SK-N-SH (cell line): ENCODE measurements at regions not wholly inside any gene's neighbourhood (a gene's known extent, or its start where the extent isn't known, plus 50 kb on each side); places are given as distances from the start of the nearest gene placed in this dataset.

Experiments used
- CTCF ChIA-PET: fragments of 300-600, 350-600 bp; formaldehyde crosslinking; extraction: SDS; loops from one replicate; lab custom pipeline; 2021; lab: Yijun Ruan, JAX
- POLR2A ChIA-PET: fragments of 350-600 bp; sonication (Branson Sonifier 250); formaldehyde crosslinking; extraction: SDS; loops from one replicate; lab custom pipeline; 2020; ENCODE audit warnings: antibody characterized with exemption, inconsistent platforms; lab: Yijun Ruan, JAX
- DNase-seq: peaks from one replicate; pipeline ENCODE4 v3.0.0; 2012
- H2AFZ ChIP-seq: fragments of 200-600 bp; sonication (generic); 2 replicates; pipeline ENCODE4 v1.8.1; 2016; ENCODE audit warnings: antibody characterized with exemption, mild to moderate bottlenecking, low read depth
- H3F3A ChIP-seq: fragments of 200-600 bp; sonication (generic); replicated peaks from 2 replicates; pipeline ENCODE3; 2016; ENCODE audit warnings: antibody characterized with exemption, mild to moderate bottlenecking; ENCODE audit not compliant: insufficient read depth
- H3K27ac ChIP-seq, 2 experiments: fragments of 200-500 bp in 1 of 2; fragments of 200-600 bp in 1 of 2; sonication (Bioruptor generic) in 1 of 2; sonication (generic), shearing (Covaris generic) in 1 of 2; 2 replicates each; pipeline versions ENCODE4 v1.5.1 to v1.6.1; 2014 to 2016; ENCODE audit warnings: low read depth in 2 of 2, inconsistent platforms in 1 of 2, low read length in 1 of 2, mild to moderate bottlenecking in 1 of 2, mixed read lengths in 1 of 2
- H3K27me3 ChIP-seq: fragments of 200-600 bp; sonication (generic), shearing (Covaris generic); 2 replicates; pipeline ENCODE4 v1.6.1; 2016; ENCODE audit warnings: mixed run types; ENCODE audit not compliant: insufficient read depth
- H3K36me3 ChIP-seq, 2 experiments: fragments of 200-500 bp in 1 of 2; fragments of 200-600 bp in 1 of 2; sonication (Bioruptor generic) in 1 of 2; sonication (generic) in 1 of 2; replicated peaks in 1 of 2; 2 replicates each; pipeline versions ENCODE3 to v1.5.1; 2014 to 2016; ENCODE audit warnings: low read length in 1 of 2, mild to moderate bottlenecking in 1 of 2; ENCODE audit not compliant: insufficient read depth in 2 of 2, control insufficient read depth in 1 of 2
- H3K4me1 ChIP-seq, 2 experiments: fragments of 200-500 bp in 1 of 2; fragments of 200-600 bp in 1 of 2; sonication (Bioruptor generic) in 1 of 2; sonication (generic), shearing (Covaris generic) in 1 of 2; 2 replicates each; pipeline versions ENCODE4 v1.5.1 to v1.6.1; 2014 to 2016; ENCODE audit warnings: low read depth in 1 of 2, low read length in 1 of 2, mixed run types in 1 of 2; ENCODE audit not compliant: insufficient read depth in 2 of 2, control insufficient read depth in 1 of 2
- H3K4me2 ChIP-seq: fragments of 200-600 bp; sonication (generic), shearing (Covaris generic); 2 replicates; pipeline ENCODE4 v1.6.1; 2017; ENCODE audit warnings: mixed run types
- H3K4me3 ChIP-seq, 2 experiments: fragments of 200-500 bp in 1 of 2; fragments of 200-600 bp in 1 of 2; sonication (Bioruptor generic) in 1 of 2; sonication (generic), shearing (Covaris generic) in 1 of 2; 2 replicates each; pipeline versions ENCODE4 v1.5.1 to v1.8.1; 2014 to 2016; ENCODE audit warnings: low read depth in 2 of 2, inconsistent platforms in 1 of 2, low read length in 1 of 2, mild to moderate bottlenecking in 1 of 2, mixed read lengths in 1 of 2, moderate library complexity in 1 of 2
- H3K79me2 ChIP-seq: fragments of 200-600 bp; sonication (generic); 2 replicates; pipeline ENCODE4 v1.8.1; 2017; ENCODE audit warnings: mild to moderate bottlenecking; ENCODE audit not compliant: insufficient read depth
- H3K9ac ChIP-seq: fragments of 200-600 bp; sonication (generic); 2 replicates; pipeline ENCODE4 v1.6.1; 2017; ENCODE audit warnings: mixed run types
- H3K9me2 ChIP-seq: fragments of 200-600 bp; sonication (generic); 2 replicates; pipeline ENCODE4 v1.6.1; 2017; ENCODE audit warnings: mixed run types
- H3K9me3 ChIP-seq: fragments of 200-600 bp; sonication (generic); 2 replicates; pipeline ENCODE4 v1.6.1; 2017; ENCODE audit warnings: mixed run types, mild to moderate bottlenecking, moderate library complexity
- H4K20me1 ChIP-seq: fragments of 200-600 bp; sonication (generic); 2 replicates; pipeline ENCODE4 v1.6.1; 2017; ENCODE audit warnings: mild to moderate bottlenecking, mixed run types; ENCODE audit not compliant: insufficient read depth
- CHD2 ChIP-seq: fragments of 150-350 bp; IDR thresholded peaks from 2 replicates; pipeline ENCODE4 v1.6.1; 2018; ENCODE audit warnings: low read length; ENCODE audit not compliant: partially characterized antibody
- FOSL2 ChIP-seq: IDR thresholded peaks from 2 replicates; pipeline ENCODE4 v1.4.0; 2012; ENCODE audit warnings: low read depth, mild to moderate bottlenecking, moderate library complexity, borderline replicate concordance
- MEF2A ChIP-seq: IDR thresholded peaks from 2 replicates; pipeline ENCODE4 v1.4.0; 2012; ENCODE audit warnings: low read depth, borderline replicate concordance
- NFIC ChIP-seq: IDR thresholded peaks from 2 replicates; pipeline ENCODE4 v1.4.0; 2012; ENCODE audit warnings: borderline replicate concordance
- POLR2AphosphoS5 ChIP-seq: IDR thresholded peaks from 2 replicates; pipeline ENCODE4 v1.6.1; 2012; ENCODE audit warnings: low read depth, low read length
- RFX5 ChIP-seq: IDR thresholded peaks from 2 replicates; pipeline ENCODE4 v1.6.1; 2012; ENCODE audit warnings: mild to moderate bottlenecking, improper control_type of control experiment, low read length
- SIN3A ChIP-seq: IDR thresholded peaks from 2 replicates; pipeline ENCODE4 v1.6.1; 2012; ENCODE audit warnings: low read depth, mild to moderate bottlenecking, low read length, moderate library complexity, borderline replicate concordance
- TAF1 ChIP-seq: IDR thresholded peaks from 2 replicates; pipeline ENCODE4 v1.6.1; 2012; ENCODE audit warnings: low read depth, mild to moderate bottlenecking, low read length, moderate library complexity, borderline replicate concordance
- USF1 ChIP-seq: IDR thresholded peaks from 2 replicates; pipeline ENCODE4 v1.4.0; 2012; ENCODE audit warnings: low read depth, borderline replicate concordance
- WGBS: methylation state at CpG from one replicate; pipeline ENCODE4 v1.1.6; 2017; ENCODE audit warnings: low lambda C conversion rate; 5-methylcytosine and 5-hydroxymethylcytosine counted together
- TF ChIP-seq, protein P1 (sequence below): fragments of 150-350 bp; IDR thresholded peaks from 2 replicates; pipeline ENCODE4 v1.6.1; 2016; ENCODE audit warnings: mild to moderate bottlenecking, low read depth, low read length
- TF ChIP-seq, protein P2 (sequence below): IDR thresholded peaks from 2 replicates; pipeline ENCODE4 v1.6.1; 2012; ENCODE audit warnings: mild to moderate bottlenecking, low read depth, low read length, moderate library complexity
- TF ChIP-seq, protein P3 (sequence below): fragments of 200-600 bp; sonication (generic); IDR thresholded peaks from 2 replicates; pipeline ENCODE4 v1.6.1; 2017; ENCODE audit warnings: antibody characterized with exemption, mild to moderate bottlenecking, moderate library complexity

DNA sequence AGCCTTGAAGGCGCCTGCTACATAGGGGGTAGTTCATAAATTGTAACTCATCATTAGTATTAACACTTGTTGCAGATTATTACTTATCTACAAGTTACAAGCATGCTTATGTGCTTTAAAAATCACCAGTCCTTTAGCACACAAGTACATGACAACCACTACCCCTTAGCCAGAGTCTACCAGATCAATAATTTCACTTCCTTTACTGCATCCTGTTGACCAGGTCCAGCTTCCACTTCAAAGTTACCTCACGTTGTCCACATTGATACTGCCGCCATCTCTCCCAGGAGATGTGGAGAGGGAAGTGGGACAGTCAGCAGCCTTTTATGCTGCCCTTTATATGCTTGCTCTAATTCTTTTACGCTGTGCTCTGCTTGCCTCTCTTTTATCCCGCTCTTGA is 231.3 kb upstream of the CXXC4 start:
- no peaks in the 10 kb centered on the region for H4K20me1 ChIP-seq
- no peak overlapping the region for H3K4me3 ChIP-seq
- no peaks in the 10 kb centered on the region for H3K36me3 ChIP-seq
- no peaks in the 10 kb centered on the region for H3K79me2 ChIP-seq
- POLR2A ChIA-PET, result no interaction called here
- CTCF ChIA-PET, result no interaction called here
- no peaks in the 10 kb centered on the region for H3K4me1 ChIP-seq
- TF ChIP-seq FOSL2 (no peak), NFIC (no peak), MEF2A (no peak), TAF1 (no peak), CHD2 (no peak), RFX5 (no peak), SIN3A (no peak), POLR2AphosphoS5 (no peak), USF1 (no peak)
- TF ChIP-seq, protein P1, sequence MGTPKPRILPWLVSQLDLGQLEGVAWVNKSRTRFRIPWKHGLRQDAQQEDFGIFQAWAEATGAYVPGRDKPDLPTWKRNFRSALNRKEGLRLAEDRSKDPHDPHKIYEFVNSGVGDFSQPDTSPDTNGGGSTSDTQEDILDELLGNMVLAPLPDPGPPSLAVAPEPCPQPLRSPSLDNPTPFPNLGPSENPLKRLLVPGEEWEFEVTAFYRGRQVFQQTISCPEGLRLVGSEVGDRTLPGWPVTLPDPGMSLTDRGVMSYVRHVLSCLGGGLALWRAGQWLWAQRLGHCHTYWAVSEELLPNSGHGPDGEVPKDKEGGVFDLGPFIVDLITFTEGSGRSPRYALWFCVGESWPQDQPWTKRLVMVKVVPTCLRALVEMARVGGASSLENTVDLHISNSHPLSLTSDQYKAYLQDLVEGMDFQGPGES, result no peak
- TF ChIP-seq, protein P2, sequence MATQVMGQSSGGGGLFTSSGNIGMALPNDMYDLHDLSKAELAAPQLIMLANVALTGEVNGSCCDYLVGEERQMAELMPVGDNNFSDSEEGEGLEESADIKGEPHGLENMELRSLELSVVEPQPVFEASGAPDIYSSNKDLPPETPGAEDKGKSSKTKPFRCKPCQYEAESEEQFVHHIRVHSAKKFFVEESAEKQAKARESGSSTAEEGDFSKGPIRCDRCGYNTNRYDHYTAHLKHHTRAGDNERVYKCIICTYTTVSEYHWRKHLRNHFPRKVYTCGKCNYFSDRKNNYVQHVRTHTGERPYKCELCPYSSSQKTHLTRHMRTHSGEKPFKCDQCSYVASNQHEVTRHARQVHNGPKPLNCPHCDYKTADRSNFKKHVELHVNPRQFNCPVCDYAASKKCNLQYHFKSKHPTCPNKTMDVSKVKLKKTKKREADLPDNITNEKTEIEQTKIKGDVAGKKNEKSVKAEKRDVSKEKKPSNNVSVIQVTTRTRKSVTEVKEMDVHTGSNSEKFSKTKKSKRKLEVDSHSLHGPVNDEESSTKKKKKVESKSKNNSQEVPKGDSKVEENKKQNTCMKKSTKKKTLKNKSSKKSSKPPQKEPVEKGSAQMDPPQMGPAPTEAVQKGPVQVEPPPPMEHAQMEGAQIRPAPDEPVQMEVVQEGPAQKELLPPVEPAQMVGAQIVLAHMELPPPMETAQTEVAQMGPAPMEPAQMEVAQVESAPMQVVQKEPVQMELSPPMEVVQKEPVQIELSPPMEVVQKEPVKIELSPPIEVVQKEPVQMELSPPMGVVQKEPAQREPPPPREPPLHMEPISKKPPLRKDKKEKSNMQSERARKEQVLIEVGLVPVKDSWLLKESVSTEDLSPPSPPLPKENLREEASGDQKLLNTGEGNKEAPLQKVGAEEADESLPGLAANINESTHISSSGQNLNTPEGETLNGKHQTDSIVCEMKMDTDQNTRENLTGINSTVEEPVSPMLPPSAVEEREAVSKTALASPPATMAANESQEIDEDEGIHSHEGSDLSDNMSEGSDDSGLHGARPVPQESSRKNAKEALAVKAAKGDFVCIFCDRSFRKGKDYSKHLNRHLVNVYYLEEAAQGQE, result no peak
- TF ChIP-seq, protein P3, sequence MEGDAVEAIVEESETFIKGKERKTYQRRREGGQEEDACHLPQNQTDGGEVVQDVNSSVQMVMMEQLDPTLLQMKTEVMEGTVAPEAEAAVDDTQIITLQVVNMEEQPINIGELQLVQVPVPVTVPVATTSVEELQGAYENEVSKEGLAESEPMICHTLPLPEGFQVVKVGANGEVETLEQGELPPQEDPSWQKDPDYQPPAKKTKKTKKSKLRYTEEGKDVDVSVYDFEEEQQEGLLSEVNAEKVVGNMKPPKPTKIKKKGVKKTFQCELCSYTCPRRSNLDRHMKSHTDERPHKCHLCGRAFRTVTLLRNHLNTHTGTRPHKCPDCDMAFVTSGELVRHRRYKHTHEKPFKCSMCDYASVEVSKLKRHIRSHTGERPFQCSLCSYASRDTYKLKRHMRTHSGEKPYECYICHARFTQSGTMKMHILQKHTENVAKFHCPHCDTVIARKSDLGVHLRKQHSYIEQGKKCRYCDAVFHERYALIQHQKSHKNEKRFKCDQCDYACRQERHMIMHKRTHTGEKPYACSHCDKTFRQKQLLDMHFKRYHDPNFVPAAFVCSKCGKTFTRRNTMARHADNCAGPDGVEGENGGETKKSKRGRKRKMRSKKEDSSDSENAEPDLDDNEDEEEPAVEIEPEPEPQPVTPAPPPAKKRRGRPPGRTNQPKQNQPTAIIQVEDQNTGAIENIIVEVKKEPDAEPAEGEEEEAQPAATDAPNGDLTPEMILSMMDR, result no peak
- 34% methylated on average over 5 of the region's 5 CpGs for WGBS
- H3K4me2 ChIP-seq, result no peak overlapping the region
- H3K9me2 ChIP-seq, result no peaks in the 10 kb centered on the region
- no peak overlapping the region for H3K27ac ChIP-seq
- H3K9me3 ChIP-seq, result no peaks in the 10 kb centered on the region
- H3F3A ChIP-seq, result peaks cover 7% of the 10 kb centered on the region
- H2AFZ ChIP-seq, result no peak overlapping the region
- DNase-seq, result no peak
- 0 out of 2 replicates have a peak, but pooled peaks cover 5% of the 10 kb centered on the region for H3K27me3 ChIP-seq
- H3K9ac ChIP-seq, result no peak overlapping the region
